MCF 10A (cell line): ENCODE measurements at regions not wholly inside any gene's neighbourhood (a gene's known extent, or its start where the extent isn't known, plus 50 kb on each side); places are given as distances from the start of the nearest gene placed in this dataset.

Source experiments
- BruUV-seq: library from RNA; stranded (reverse); fragments of 400-500 nt; replicated peaks from 2 replicates; lab custom pipeline; 2021; lab: Mats Ljungman, UMichigan
- CTCF ChIA-PET: fragments of 300-600 bp; sonication (Branson Sonifier 250); formaldehyde crosslinking; extraction: SDS; loops from one replicate; lab custom pipeline; 2021; ENCODE audit warnings: antibody characterized with exemption, inconsistent platforms; lab: Yijun Ruan, JAX
- POLR2A ChIA-PET: fragments of 300-600, 350-650 bp; sonication (Branson Sonifier 250); formaldehyde crosslinking; extraction: SDS; loops from one replicate; lab custom pipeline; 2020; ENCODE audit warnings: antibody characterized with exemption, inconsistent platforms; lab: Yijun Ruan, JAX
- DNase-seq: peaks from one replicate; pipeline ENCODE4 v3.0.0-alpha.2; 2018; ENCODE audit not compliant: unreplicated experiment
- H3K27ac Mint-ChIP-seq: one replicate; pipeline ENCODE4 v1.8.0; 2022; ENCODE audit warnings: mild to moderate bottlenecking, low read depth, mixed read lengths; ENCODE audit not compliant: unreplicated experiment
- H3K27me3 Mint-ChIP-seq: one replicate; pipeline ENCODE4 v1.8.0; 2022; ENCODE audit warnings: mixed read lengths; ENCODE audit not compliant: insufficient read depth, unreplicated experiment
- H3K36me3 Mint-ChIP-seq: one replicate; pipeline ENCODE4 v1.8.0; 2022; ENCODE audit warnings: mild to moderate bottlenecking, moderate library complexity, mixed read lengths; ENCODE audit not compliant: insufficient read depth, unreplicated experiment
- H3K4me1 Mint-ChIP-seq: one replicate; pipeline ENCODE4 v1.8.0; 2022; ENCODE audit warnings: mixed read lengths; ENCODE audit not compliant: insufficient read depth, unreplicated experiment
- H3K4me3 Mint-ChIP-seq: one replicate; pipeline ENCODE4 v1.8.0; 2022; ENCODE audit warnings: mild to moderate bottlenecking, moderate library complexity, mixed read lengths; ENCODE audit not compliant: unreplicated experiment
- H3K9me3 Mint-ChIP-seq: one replicate; pipeline ENCODE4 v1.8.0; 2022; ENCODE audit warnings: mixed read lengths; ENCODE audit not compliant: unreplicated experiment
- intact Hi-C: fragments of 100-400 bp; cut with micrococcal nuclease; formaldehyde crosslinking; loops from 2 replicates; pipeline ENCODE4 v1.14.1; 2022
- TF ChIP-seq, protein P1 (sequence below): fragments of 200-600 bp; IDR thresholded peaks from one replicate; pipeline ENCODE4 v1.8.0; 2022; ENCODE audit warnings: antibody characterized with exemption, mild to moderate bottlenecking; ENCODE audit not compliant: unreplicated experiment

DNA sequence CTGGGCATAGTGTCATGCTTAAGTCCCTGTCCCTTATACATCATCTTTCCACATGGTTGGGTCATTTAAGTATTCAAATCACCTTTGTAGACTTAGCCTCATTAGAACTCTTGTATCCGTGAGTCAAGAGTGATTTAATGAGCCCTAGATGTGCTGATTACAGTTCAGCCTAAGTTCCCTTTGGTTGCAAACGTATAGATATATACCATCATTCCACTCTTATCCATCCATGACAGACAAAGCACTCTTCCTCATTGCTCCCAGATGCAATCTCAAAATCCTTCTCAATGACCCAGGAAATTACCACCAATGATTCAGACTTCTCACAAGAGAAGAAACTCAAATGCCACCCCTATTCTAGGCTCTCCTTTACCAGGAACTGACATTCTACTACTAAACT, 50.2 kb upstream of the C3orf49 start:
- intact Hi-C loops, result no loop called here
- TF ChIP-seq, protein P1, sequence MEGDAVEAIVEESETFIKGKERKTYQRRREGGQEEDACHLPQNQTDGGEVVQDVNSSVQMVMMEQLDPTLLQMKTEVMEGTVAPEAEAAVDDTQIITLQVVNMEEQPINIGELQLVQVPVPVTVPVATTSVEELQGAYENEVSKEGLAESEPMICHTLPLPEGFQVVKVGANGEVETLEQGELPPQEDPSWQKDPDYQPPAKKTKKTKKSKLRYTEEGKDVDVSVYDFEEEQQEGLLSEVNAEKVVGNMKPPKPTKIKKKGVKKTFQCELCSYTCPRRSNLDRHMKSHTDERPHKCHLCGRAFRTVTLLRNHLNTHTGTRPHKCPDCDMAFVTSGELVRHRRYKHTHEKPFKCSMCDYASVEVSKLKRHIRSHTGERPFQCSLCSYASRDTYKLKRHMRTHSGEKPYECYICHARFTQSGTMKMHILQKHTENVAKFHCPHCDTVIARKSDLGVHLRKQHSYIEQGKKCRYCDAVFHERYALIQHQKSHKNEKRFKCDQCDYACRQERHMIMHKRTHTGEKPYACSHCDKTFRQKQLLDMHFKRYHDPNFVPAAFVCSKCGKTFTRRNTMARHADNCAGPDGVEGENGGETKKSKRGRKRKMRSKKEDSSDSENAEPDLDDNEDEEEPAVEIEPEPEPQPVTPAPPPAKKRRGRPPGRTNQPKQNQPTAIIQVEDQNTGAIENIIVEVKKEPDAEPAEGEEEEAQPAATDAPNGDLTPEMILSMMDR, result no peak
- H3K36me3 Mint-ChIP-seq, result no peaks in the 10 kb centered on the region
- no TSS peak for BruUV-seq
- no peak overlapping the region for H3K27ac Mint-ChIP-seq
- H3K4me3 Mint-ChIP-seq, result no peak overlapping the region
- peaks cover 6% of the 10 kb centered on the region for H3K27me3 Mint-ChIP-seq
- no peaks in the 10 kb centered on the region for H3K4me1 Mint-ChIP-seq
- no peak for DNase-seq
- no peaks in the 10 kb centered on the region for H3K9me3 Mint-ChIP-seq
- ChIA-PET POLR2A (no interaction called here), CTCF (no interaction called here)
